AG04449 (cell line): ENCODE measurements at regions not wholly inside any gene's neighbourhood (a gene's known extent, or its start where the extent isn't known, plus 50 kb on each side); places are given as distances from the start of the nearest gene placed in this dataset.

Source experiments
- CTCF ChIA-PET: fragments of 350-600 bp; formaldehyde crosslinking; extraction: SDS; loops from one replicate; lab custom pipeline; 2021; ENCODE audit warnings: antibody characterized with exemption; lab: Yijun Ruan, JAX
- POLR2A ChIA-PET: fragments of 400-600, 350-600 bp; formaldehyde crosslinking; extraction: SDS; loops from one replicate; lab custom pipeline; 2020; ENCODE audit warnings: antibody characterized with exemption, inconsistent platforms; lab: Yijun Ruan, JAX
- DNase-seq: peaks from one replicate; pipeline ENCODE4 v3.0.0-alpha.2; 2010; ENCODE audit warnings: low read depth, low spot score
- H3K4me3 ChIP-seq: 2 replicates; pipeline ENCODE4 v1.5.1; 2011; ENCODE audit warnings: low read depth, mild to moderate bottlenecking, control low read depth, low read length
- CTCF ChIP-seq: IDR thresholded peaks from one replicate; pipeline ENCODE4 v1.5.1; 2011; ENCODE audit warnings: mild to moderate bottlenecking, moderate library complexity, low read length, control low read depth, inconsistent platforms; ENCODE audit not compliant: insufficient read depth; ENCODE audit errors: missing control alignments

GRCh38 chr11:106621484-106621883 is 396.8 kb downstream of the GUCY1A2 start:
- ChIA-PET CTCF (no interaction called here), POLR2A (no interaction called here)
- no peak for DNase-seq
- TF ChIP-seq CTCF = no peak
- H3K4me3 ChIP-seq = no peak overlapping the region
